ENCODE measurements at regions not wholly inside any gene's neighbourhood (a gene's known extent, or its start where the extent isn't known, plus 50 kb on each side); places are given as distances from the start of the nearest gene placed in this dataset.

- H4K8ac ChIP-seq (ENCODE audit: low read depth, low read length), result no peak overlapping the region
- no peak overlapping the region for H3K56ac ChIP-seq (ENCODE audit: low read length)
- no peak overlapping the region for H3K4me3 ChIP-seq (ENCODE audit: low read length)
- no peaks in the 10 kb centered on the region for H3K79me1 ChIP-seq (ENCODE audit: low read length)
- no peak overlapping the region for H2BK15ac ChIP-seq (replicated peaks; ENCODE audit: low read depth)
- H3K18ac ChIP-seq (ENCODE audit: low read length), result no peak overlapping the region
- DNase-seq, result no peak
- no peak overlapping the region for H3K27ac ChIP-seq (ENCODE audit: low read depth, low read length)
- H2BK5ac ChIP-seq (ENCODE audit: low read length), result no peak overlapping the region
- no peak overlapping the region for H3K4ac ChIP-seq (ENCODE audit: low read depth, low read length)
- H3K36me3 ChIP-seq (ENCODE audit: control insufficient read depth, insufficient read depth, low read length), result no peaks in the 10 kb centered on the region
- H3K27me3 ChIP-seq (ENCODE audit: insufficient read depth, low read length, poor library complexity), result no peaks in the 10 kb centered on the region
- H2BK120ac ChIP-seq (ENCODE audit: low read depth, low read length), result no peak overlapping the region
- no peak overlapping the region for H3K9ac ChIP-seq (ENCODE audit: low read length)
- no CpG with 5 or more reads among the region's 2 CpGs for WGBS (ENCODE audit: extremely low coverage, insufficient coverage, low lambda C conversion rate)
- no peak overlapping the region for H4K5ac ChIP-seq (ENCODE audit: low read length)
- H3K79me2 ChIP-seq (ENCODE audit: control insufficient read depth, insufficient read depth, low read length), result no peaks in the 10 kb centered on the region
- H3K23ac ChIP-seq (ENCODE audit: low read length), result no peak overlapping the region
- no peak overlapping the region for H3K4me2 ChIP-seq (ENCODE audit: low read length)
- no peaks in the 10 kb centered on the region for H3K4me1 ChIP-seq (ENCODE audit: control insufficient read depth, low read depth, low read length)
- H2AK5ac ChIP-seq (ENCODE audit: low read length), result no peak overlapping the region
Measured at GRCh38 chr15:47846128-47846868, 129.0 kb downstream of the SEMA6D start.

GRCh38 chr15:47846876-47847275, 129.6 kb downstream of the SEMA6D start:
- no peak for DNase-seq
- no peaks in the 10 kb centered on the region for H3K36me3 ChIP-seq (ENCODE audit: control insufficient read depth, insufficient read depth, low read length)
- H2BK120ac ChIP-seq (ENCODE audit: low read depth, low read length), result no peak overlapping the region
- no peaks in the 10 kb centered on the region for H3K4me1 ChIP-seq (ENCODE audit: control insufficient read depth, low read depth, low read length)
- H3K23ac ChIP-seq (ENCODE audit: low read length), result no peak overlapping the region
- H4K5ac ChIP-seq (ENCODE audit: low read length), result no peak overlapping the region
- WGBS (ENCODE audit: extremely low coverage, insufficient coverage, low lambda C conversion rate), result no CpG with 5 or more reads among the region's 3 CpGs
- no peak overlapping the region for H3K4me3 ChIP-seq (ENCODE audit: low read length)
- no peak overlapping the region for H3K27ac ChIP-seq (ENCODE audit: low read depth, low read length)
- H3K4ac ChIP-seq (ENCODE audit: low read depth, low read length), result no peak overlapping the region
- H3K27me3 ChIP-seq (ENCODE audit: insufficient read depth, low read length, poor library complexity), result no peaks in the 10 kb centered on the region
- H3K18ac ChIP-seq (ENCODE audit: low read length), result no peak overlapping the region
- H3K79me1 ChIP-seq (ENCODE audit: low read length), result no peaks in the 10 kb centered on the region
- H3K79me2 ChIP-seq (ENCODE audit: control insufficient read depth, insufficient read depth, low read length), result no peaks in the 10 kb centered on the region
- no peak overlapping the region for H4K8ac ChIP-seq (ENCODE audit: low read depth, low read length)
- no peak overlapping the region for H3K4me2 ChIP-seq (ENCODE audit: low read length)
- no peak overlapping the region for H3K56ac ChIP-seq (ENCODE audit: low read length)
- no peak overlapping the region for H3K9ac ChIP-seq (ENCODE audit: low read length)
- H2BK15ac ChIP-seq (replicated peaks; ENCODE audit: low read depth), result no peak overlapping the region
- no peak overlapping the region for H2BK5ac ChIP-seq (ENCODE audit: low read length)
- H2AK5ac ChIP-seq (ENCODE audit: low read length), result no peak overlapping the region

GRCh38 chr15:47856071-47856470, 138.8 kb downstream of the SEMA6D start:
- Histone ChIP-seq H4K5ac (ENCODE audit: low read length) (no peak overlapping the region), H3K4me3 (ENCODE audit: low read length) (no peak overlapping the region), H2AK5ac (ENCODE audit: low read length) (no peak overlapping the region), H3K36me3 (ENCODE audit: control insufficient read depth, insufficient read depth, low read length) (no peaks in the 10 kb centered on the region), H2BK120ac (ENCODE audit: low read depth, low read length) (no peak overlapping the region), H3K9ac (ENCODE audit: low read length) (no peak overlapping the region), H3K27ac (ENCODE audit: low read depth, low read length) (no peak overlapping the region), H3K4me2 (ENCODE audit: low read length) (no peak overlapping the region), H3K4me1 (ENCODE audit: control insufficient read depth, low read depth, low read length) (no peaks in the 10 kb centered on the region), H3K18ac (ENCODE audit: low read length) (no peak overlapping the region), H3K79me2 (ENCODE audit: control insufficient read depth, insufficient read depth, low read length) (no peaks in the 10 kb centered on the region), H3K23ac (ENCODE audit: low read length) (no peak overlapping the region), H3K79me1 (ENCODE audit: low read length) (no peaks in the 10 kb centered on the region), H2BK15ac (replicated peaks; ENCODE audit: low read depth) (no peak overlapping the region), H2BK5ac (ENCODE audit: low read length) (no peak overlapping the region), H3K56ac (ENCODE audit: low read length) (no peak overlapping the region), H3K4ac (ENCODE audit: low read depth, low read length) (no peak overlapping the region), H4K8ac (ENCODE audit: low read depth, low read length) (no peak overlapping the region), H3K27me3 (ENCODE audit: insufficient read depth, low read length, poor library complexity) (no peaks in the 10 kb centered on the region)
- DNase-seq, result no peak
- no CpG with 5 or more reads among the region's 5 CpGs for WGBS (ENCODE audit: extremely low coverage, insufficient coverage, low lambda C conversion rate)

GRCh38 chr15:47857014-47857775, 139.9 kb downstream of the SEMA6D start:
- H3K4me2 ChIP-seq (ENCODE audit: low read length), result no peak overlapping the region
- no peak overlapping the region for H3K56ac ChIP-seq (ENCODE audit: low read length)
- H4K8ac ChIP-seq (ENCODE audit: low read depth, low read length), result no peak overlapping the region
- no peak overlapping the region for H4K5ac ChIP-seq (ENCODE audit: low read length)
- H3K27ac ChIP-seq (ENCODE audit: low read depth, low read length), result no peak overlapping the region
- DNase-seq, result no peak
- H3K36me3 ChIP-seq (ENCODE audit: control insufficient read depth, insufficient read depth, low read length), result no peaks in the 10 kb centered on the region
- no peak overlapping the region for H3K9ac ChIP-seq (ENCODE audit: low read length)
- H2BK5ac ChIP-seq (ENCODE audit: low read length), result no peak overlapping the region
- no peak overlapping the region for H3K18ac ChIP-seq (ENCODE audit: low read length)
- peaks cover 2% of the 10 kb centered on the region for H3K4me1 ChIP-seq (ENCODE audit: control insufficient read depth, low read depth, low read length)
- H3K27me3 ChIP-seq (ENCODE audit: insufficient read depth, low read length, poor library complexity), result no peaks in the 10 kb centered on the region
- no CpG with 5 or more reads among the region's 5 CpGs for WGBS (ENCODE audit: extremely low coverage, insufficient coverage, low lambda C conversion rate)
- H2BK15ac ChIP-seq (replicated peaks; ENCODE audit: low read depth), result no peak overlapping the region
- H3K4ac ChIP-seq (ENCODE audit: low read depth, low read length), result no peak overlapping the region
- H2BK120ac ChIP-seq (ENCODE audit: low read depth, low read length), result no peak overlapping the region
- no peaks in the 10 kb centered on the region for H3K79me1 ChIP-seq (ENCODE audit: low read length)
- no peaks in the 10 kb centered on the region for H3K79me2 ChIP-seq (ENCODE audit: control insufficient read depth, insufficient read depth, low read length)
- no peak overlapping the region for H2AK5ac ChIP-seq (ENCODE audit: low read length)
- no peak overlapping the region for H3K4me3 ChIP-seq (ENCODE audit: low read length)
- no peak overlapping the region for H3K23ac ChIP-seq (ENCODE audit: low read length)

GRCh38 chr15:47857776-47858167, 140.5 kb downstream of the SEMA6D start:
- Histone ChIP-seq H3K36me3 (ENCODE audit: control insufficient read depth, insufficient read depth, low read length) (no peaks in the 10 kb centered on the region), H3K18ac (ENCODE audit: low read length) (no peak overlapping the region), H3K9ac (ENCODE audit: low read length) (no peak overlapping the region)

More at GRCh38 chr15:47857776-47858167, 140.5 kb downstream of the SEMA6D start:
- Histone ChIP-seq H3K4me3 (ENCODE audit: low read length) (no peak overlapping the region), H3K4me1 (ENCODE audit: control insufficient read depth, low read depth, low read length) (peaks cover 2% of the 10 kb centered on the region), H4K5ac (ENCODE audit: low read length) (no peak overlapping the region), H2BK120ac (ENCODE audit: low read depth, low read length) (no peak overlapping the region), H3K27ac (ENCODE audit: low read depth, low read length) (no peak overlapping the region), H2BK15ac (replicated peaks; ENCODE audit: low read depth) (no peak overlapping the region), H2AK5ac (ENCODE audit: low read length) (no peak overlapping the region), H3K23ac (ENCODE audit: low read length) (no peak overlapping the region), H3K27me3 (ENCODE audit: insufficient read depth, low read length, poor library complexity) (no peaks in the 10 kb centered on the region), H4K8ac (ENCODE audit: low read depth, low read length) (no peak overlapping the region), H3K56ac (ENCODE audit: low read length) (no peak overlapping the region), H3K4ac (ENCODE audit: low read depth, low read length) (no peak overlapping the region), H2BK5ac (ENCODE audit: low read length) (no peak overlapping the region), H3K4me2 (ENCODE audit: low read length) (no peak overlapping the region), H3K79me2 (ENCODE audit: control insufficient read depth, insufficient read depth, low read length) (no peaks in the 10 kb centered on the region), H3K79me1 (ENCODE audit: low read length) (no peaks in the 10 kb centered on the region)
- no CpG with 5 or more reads among the region's 3 CpGs for WGBS (ENCODE audit: extremely low coverage, insufficient coverage, low lambda C conversion rate)
- no peak for DNase-seq
